ENCODE measurements at regions not wholly inside any gene's neighbourhood (a gene's known extent, or its start where the extent isn't known, plus 50 kb on each side); places are given as distances from the start of the nearest gene placed in this dataset.

DNA sequence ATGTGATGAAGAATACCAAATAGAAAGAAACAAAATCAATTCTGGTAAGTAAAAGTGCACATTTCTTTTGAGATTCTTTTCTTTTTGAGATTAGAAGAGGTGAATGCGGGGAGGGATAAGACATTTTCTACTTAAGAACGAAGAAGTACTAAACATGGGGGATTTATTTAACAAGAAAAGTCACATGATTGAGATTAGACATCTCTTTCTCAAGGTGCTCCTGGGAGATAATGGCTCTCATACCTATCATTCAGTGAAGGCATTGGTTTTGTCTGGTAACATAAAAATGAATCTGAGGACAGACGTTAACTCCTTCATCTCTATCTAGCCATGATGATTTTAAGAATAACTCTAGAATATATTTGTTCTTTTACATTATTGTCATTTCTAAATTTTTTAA, 147.9 kb upstream of the SAMSN1 start:
- Histone ChIP-seq H3K9me3 (ENCODE audit: low read depth, low read length) (no peaks in the 10 kb centered on the region), H3K27ac (no peak overlapping the region), H3K4me3 (no peak overlapping the region), H3K36me3 (ENCODE audit: insufficient read depth, low read length) (no peaks in the 10 kb centered on the region), H3K9ac (ENCODE audit: insufficient read length) (no peak overlapping the region)
- DNase-seq (ENCODE audit: low read depth, low spot score) = no peak
- no peak for TF ChIP-seq POLR2AphosphoS5 (IDR thresholded peaks at IDR 0.05; ENCODE audit: borderline replicate concordance, low read depth, low read length)
- no peak for TF ChIP-seq FOXP2 (optimal IDR thresholded peaks at IDR 0.05; ENCODE audit: control extremely low read depth, extremely low read length, insufficient read depth)
- no peak for TF ChIP-seq EZH2 (IDR thresholded peaks at IDR 0.05)

GRCh38 chr21:14691914-14692313, 145.8 kb upstream of the SAMSN1 start:
- H3K9ac ChIP-seq (ENCODE audit: insufficient read length) = no peak overlapping the region
- H3K27ac ChIP-seq = no peak overlapping the region
- DNase-seq (ENCODE audit: low read depth, low spot score) = no peak

GRCh38 chr21:14690886-14691285, 144.8 kb upstream of the SAMSN1 start:
- no peak overlapping the region for H3K9ac ChIP-seq (ENCODE audit: insufficient read length)
- no peak for TF ChIP-seq POLR2AphosphoS5 (IDR thresholded peaks at IDR 0.05; ENCODE audit: borderline replicate concordance, low read depth, low read length)
- TF ChIP-seq FOXP2 (optimal IDR thresholded peaks at IDR 0.05; ENCODE audit: control extremely low read depth, extremely low read length, insufficient read depth) = no peak
- TF ChIP-seq EZH2 (IDR thresholded peaks at IDR 0.05) = no peak
- H3K36me3 ChIP-seq (ENCODE audit: insufficient read depth, low read length) = no peaks in the 10 kb centered on the region
- no peak for DNase-seq (ENCODE audit: low read depth, low spot score)
- H3K27ac ChIP-seq = no peak overlapping the region
- H3K9me3 ChIP-seq (ENCODE audit: low read depth, low read length) = no peaks in the 10 kb centered on the region
- no peak overlapping the region for H3K4me3 ChIP-seq

More at GRCh38 chr21:14691914-14692313, 145.8 kb upstream of the SAMSN1 start:
- H3K36me3 ChIP-seq (ENCODE audit: insufficient read depth, low read length) = no peaks in the 10 kb centered on the region
- TF ChIP-seq FOXP2 (optimal IDR thresholded peaks at IDR 0.05; ENCODE audit: control extremely low read depth, extremely low read length, insufficient read depth) = no peak
- H3K9me3 ChIP-seq (ENCODE audit: low read depth, low read length) = no peaks in the 10 kb centered on the region
- no peak overlapping the region for H3K4me3 ChIP-seq

- H3K27ac ChIP-seq = no peak overlapping the region
- H3K9ac ChIP-seq (ENCODE audit: insufficient read length) = no peak overlapping the region
- H3K36me3 ChIP-seq (ENCODE audit: insufficient read depth, low read length) = no peaks in the 10 kb centered on the region
- TF ChIP-seq EZH2 (IDR thresholded peaks at IDR 0.05) (no peak), FOXP2 (optimal IDR thresholded peaks at IDR 0.05; ENCODE audit: control extremely low read depth, extremely low read length, insufficient read depth) (no peak), POLR2AphosphoS5 (IDR thresholded peaks at IDR 0.05; ENCODE audit: borderline replicate concordance, low read depth, low read length) (no peak)
- DNase-seq (ENCODE audit: low read depth, low spot score) = no peak
- H3K4me3 ChIP-seq = no peak overlapping the region
- no peaks in the 10 kb centered on the region for H3K9me3 ChIP-seq (ENCODE audit: low read depth, low read length)
These were observed 142.8 kb upstream of the SAMSN1 start for GRCh38 chr21:14688936-14689335.

- H3K27ac ChIP-seq = no peak overlapping the region
- H3K9ac ChIP-seq (ENCODE audit: insufficient read length) = no peak overlapping the region
- no peaks in the 10 kb centered on the region for H3K36me3 ChIP-seq (ENCODE audit: insufficient read depth, low read length)
These were observed 142.3 kb upstream of the SAMSN1 start for GRCh38 chr21:14688412-14688811.

GRCh38 chr21:14687268-14687625, 141.1 kb upstream of the SAMSN1 start:
- TF ChIP-seq FOXP2 (optimal IDR thresholded peaks at IDR 0.05; ENCODE audit: control extremely low read depth, extremely low read length, insufficient read depth) (no peak), EZH2 (IDR thresholded peaks at IDR 0.05) (no peak), POLR2AphosphoS5 (IDR thresholded peaks at IDR 0.05; ENCODE audit: borderline replicate concordance, low read depth, low read length) (no peak)
- no peak overlapping the region for H3K9ac ChIP-seq (ENCODE audit: insufficient read length)
- H3K9me3 ChIP-seq (ENCODE audit: low read depth, low read length) = no peaks in the 10 kb centered on the region
- H3K36me3 ChIP-seq (ENCODE audit: insufficient read depth, low read length) = no peaks in the 10 kb centered on the region
- H3K4me3 ChIP-seq = no peak overlapping the region
- no peak for DNase-seq (ENCODE audit: low read depth, low spot score)
- no peak overlapping the region for H3K27ac ChIP-seq

More at GRCh38 chr21:14688412-14688811, 142.3 kb upstream of the SAMSN1 start:
- Histone ChIP-seq H3K4me3 (no peak overlapping the region), H3K9me3 (ENCODE audit: low read depth, low read length) (no peaks in the 10 kb centered on the region)
- TF ChIP-seq EZH2 (IDR thresholded peaks at IDR 0.05) (no peak), FOXP2 (optimal IDR thresholded peaks at IDR 0.05; ENCODE audit: control extremely low read depth, extremely low read length, insufficient read depth) (no peak), POLR2AphosphoS5 (IDR thresholded peaks at IDR 0.05; ENCODE audit: borderline replicate concordance, low read depth, low read length) (no peak)
- DNase-seq (ENCODE audit: low read depth, low spot score) = no peak

DNA sequence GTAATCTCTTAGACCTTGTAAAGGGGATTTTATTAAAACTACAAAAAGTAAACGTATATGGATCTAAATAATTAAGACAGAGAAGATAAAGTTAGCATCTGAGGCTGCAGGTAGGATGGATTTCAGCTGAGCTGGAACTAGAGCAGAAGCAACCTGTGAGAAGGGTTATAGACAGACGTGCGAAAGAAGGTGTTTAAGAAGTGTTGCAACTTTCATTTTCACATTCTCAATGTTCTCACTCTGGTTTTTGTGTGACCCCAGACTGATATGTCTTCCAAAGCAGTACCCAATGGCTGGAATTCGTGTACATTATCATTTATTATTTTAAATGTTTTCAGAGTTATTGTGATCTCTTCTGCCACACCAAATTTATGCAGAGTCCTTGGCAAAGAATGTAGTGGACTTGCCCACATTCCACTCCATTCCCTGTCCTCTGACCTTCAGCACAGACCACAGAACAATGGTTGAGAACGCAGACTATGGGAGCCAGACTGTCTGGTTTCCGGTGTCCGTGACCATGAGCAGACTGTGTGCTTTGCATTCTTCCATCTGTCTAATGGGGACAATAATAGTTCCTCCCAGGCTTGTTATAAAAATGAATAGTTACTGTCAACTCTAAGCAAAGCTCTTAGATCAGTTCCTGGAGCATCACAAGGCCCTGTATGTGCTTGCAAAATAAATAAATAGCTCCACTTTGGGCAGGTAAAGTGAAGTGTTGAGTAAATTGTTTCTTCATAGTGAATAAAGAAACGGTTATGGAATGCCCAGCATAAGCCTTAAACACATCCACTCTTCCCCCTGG, 140.6 kb upstream of the SAMSN1 start:
- no peak overlapping the region for H3K27ac ChIP-seq
- no peak overlapping the region for H3K4me3 ChIP-seq
- H3K9ac ChIP-seq (ENCODE audit: insufficient read length) = no peak overlapping the region
- H3K9me3 ChIP-seq (ENCODE audit: low read depth, low read length) = no peaks in the 10 kb centered on the region
- DNase-seq (ENCODE audit: low read depth, low spot score) = no peak
- H3K36me3 ChIP-seq (ENCODE audit: insufficient read depth, low read length) = no peaks in the 10 kb centered on the region
- TF ChIP-seq EZH2 (IDR thresholded peaks at IDR 0.05) (no peak), FOXP2 (optimal IDR thresholded peaks at IDR 0.05; ENCODE audit: control extremely low read depth, extremely low read length, insufficient read depth) (no peak), POLR2AphosphoS5 (IDR thresholded peaks at IDR 0.05; ENCODE audit: borderline replicate concordance, low read depth, low read length) (no peak)

DNA sequence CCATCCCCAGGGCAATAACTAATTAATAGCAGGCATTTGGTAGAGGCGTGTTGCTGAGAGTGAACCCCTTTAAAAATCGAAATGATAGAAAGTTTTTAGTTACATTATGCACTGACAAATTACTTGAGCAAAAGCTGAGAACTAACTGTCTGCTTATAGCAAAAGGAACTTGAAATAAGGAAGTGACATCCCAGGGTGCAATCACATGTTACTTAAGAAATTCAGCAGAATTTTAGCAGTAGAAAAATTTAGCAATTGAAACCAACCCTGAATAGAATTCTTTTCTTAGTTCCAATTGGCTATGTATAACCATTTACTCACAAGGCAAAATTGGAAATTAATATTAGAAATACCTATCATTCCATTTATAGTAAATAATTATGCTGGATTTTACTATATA, 139.5 kb upstream of the SAMSN1 start:
- no peak overlapping the region for H3K9ac ChIP-seq (ENCODE audit: insufficient read length)
- TF ChIP-seq EZH2 (IDR thresholded peaks at IDR 0.05) (no peak), FOXP2 (optimal IDR thresholded peaks at IDR 0.05; ENCODE audit: control extremely low read depth, extremely low read length, insufficient read depth) (no peak), POLR2AphosphoS5 (IDR thresholded peaks at IDR 0.05; ENCODE audit: borderline replicate concordance, low read depth, low read length) (no peak)

DNA sequence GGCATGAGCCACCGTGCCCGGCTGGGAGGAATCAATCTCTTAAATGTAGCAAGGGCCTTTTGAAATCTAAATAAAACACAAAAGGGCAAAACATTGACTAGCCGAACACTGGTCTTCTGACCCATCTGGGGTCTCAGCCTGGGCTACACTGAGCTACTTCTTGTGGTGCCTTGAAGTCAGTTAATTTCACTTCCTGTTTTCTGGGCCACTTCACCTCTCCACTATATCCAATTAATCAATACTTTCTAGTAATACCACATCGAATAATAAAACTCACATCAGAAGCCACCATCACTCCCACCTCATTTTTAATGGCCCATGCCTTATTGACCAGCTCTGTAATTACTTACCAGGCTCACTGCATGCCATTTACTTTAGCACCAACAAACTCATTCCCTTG, 138.0 kb upstream of the SAMSN1 start:
- no peak for DNase-seq (ENCODE audit: low read depth, low spot score)
- H3K9ac ChIP-seq (ENCODE audit: insufficient read length) = no peak overlapping the region

More for the DNA sequence above, 139.5 kb upstream of the SAMSN1 start:
- Histone ChIP-seq H3K36me3 (ENCODE audit: insufficient read depth, low read length) (no peaks in the 10 kb centered on the region), H3K9me3 (ENCODE audit: low read depth, low read length) (no peaks in the 10 kb centered on the region), H3K4me3 (no peak overlapping the region), H3K27ac (no peak overlapping the region)
- DNase-seq (ENCODE audit: low read depth, low spot score) = no peak

More for the DNA sequence above, 138.0 kb upstream of the SAMSN1 start:
- H3K27ac ChIP-seq = no peak overlapping the region
- H3K36me3 ChIP-seq (ENCODE audit: insufficient read depth, low read length) = no peaks in the 10 kb centered on the region
- no peaks in the 10 kb centered on the region for H3K9me3 ChIP-seq (ENCODE audit: low read depth, low read length)
- H3K4me3 ChIP-seq = no peak overlapping the region
- TF ChIP-seq EZH2 (IDR thresholded peaks at IDR 0.05) (no peak), FOXP2 (optimal IDR thresholded peaks at IDR 0.05; ENCODE audit: control extremely low read depth, extremely low read length, insufficient read depth) (no peak), POLR2AphosphoS5 (IDR thresholded peaks at IDR 0.05; ENCODE audit: borderline replicate concordance, low read depth, low read length) (no peak)
